SK-MEL-5 (cell line): ENCODE measurements at regions not wholly inside any gene's neighbourhood (a gene's known extent, or its start where the extent isn't known, plus 50 kb on each side); places are given as distances from the start of the nearest gene placed in this dataset.

Experiments
- DNase-seq: peaks from one replicate; pipeline ENCODE4 v3.0.0-alpha.2; 2016; ENCODE audit warnings: low read depth, low spot score
- in situ Hi-C: cut with HindIII; loops from 2 replicates; pipeline ENCODE4 v1.10.0; 2016; ENCODE audit warnings: low sequenced_read_pairs, high pct_unique_total_duplicates, low pct_unique_long_range_greater_than_20kb

DNA sequence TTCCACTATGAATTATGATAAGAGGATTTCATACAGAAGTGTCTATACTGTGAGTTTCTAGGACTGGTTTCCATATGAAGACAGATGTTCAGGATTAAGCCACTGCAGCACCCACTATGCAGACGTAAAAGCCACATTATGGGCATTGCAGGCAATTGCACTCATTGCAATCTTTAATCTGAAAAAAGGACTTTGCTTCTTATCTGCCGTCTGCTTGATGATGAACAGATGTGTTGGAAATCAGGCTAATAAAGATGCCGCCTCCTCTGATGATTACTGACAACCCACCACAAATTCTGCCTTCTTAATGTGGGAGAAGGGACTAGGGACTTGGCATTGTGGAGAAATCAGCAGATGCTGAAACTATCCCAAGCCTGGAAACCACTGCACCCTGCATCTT is 276.9 kb downstream of the IRF8 start:
- no peak for DNase-seq
- in situ Hi-C loops, result no loop called here

DNA sequence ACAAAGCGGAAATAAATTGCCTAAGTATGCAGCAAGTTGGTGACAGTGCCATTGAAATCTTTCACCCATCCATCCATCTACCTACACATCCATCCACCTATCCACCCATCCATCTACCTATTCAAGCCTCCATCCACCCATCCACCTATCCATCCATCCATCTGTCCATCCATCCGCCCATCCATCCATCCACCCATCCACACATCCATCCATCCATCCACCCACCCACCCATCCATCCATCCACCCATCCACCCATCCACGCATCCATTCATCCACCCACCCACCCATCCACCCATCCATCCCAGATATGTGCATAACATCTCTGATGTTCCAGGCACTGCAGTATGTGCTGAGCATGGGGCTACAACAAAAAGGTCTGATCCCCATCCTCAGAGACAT is 277.5 kb downstream of the IRF8 start:
- in situ Hi-C loops, result no loop called here
- no peak for DNase-seq

DNA sequence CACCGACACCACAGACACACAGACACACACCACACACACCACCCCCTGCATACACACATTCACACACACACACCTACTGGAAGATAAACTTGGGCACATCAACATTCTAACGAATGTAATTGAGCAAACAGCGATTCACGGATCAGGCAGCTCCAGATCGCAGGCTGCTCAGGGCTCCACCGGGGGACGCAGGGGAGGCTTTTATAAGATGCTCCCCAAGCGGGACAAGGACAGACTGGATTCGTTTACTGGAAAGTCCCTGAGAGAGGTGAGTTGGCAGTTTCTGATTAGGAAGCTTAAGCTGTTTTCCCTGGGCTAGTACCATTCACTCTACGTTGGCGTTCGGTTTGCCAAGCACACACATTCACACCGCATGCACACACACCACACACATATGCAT is 281.3 kb downstream of the IRF8 start:
- in situ Hi-C loops, result no loop called here
- DNase-seq, result no peak

DNA sequence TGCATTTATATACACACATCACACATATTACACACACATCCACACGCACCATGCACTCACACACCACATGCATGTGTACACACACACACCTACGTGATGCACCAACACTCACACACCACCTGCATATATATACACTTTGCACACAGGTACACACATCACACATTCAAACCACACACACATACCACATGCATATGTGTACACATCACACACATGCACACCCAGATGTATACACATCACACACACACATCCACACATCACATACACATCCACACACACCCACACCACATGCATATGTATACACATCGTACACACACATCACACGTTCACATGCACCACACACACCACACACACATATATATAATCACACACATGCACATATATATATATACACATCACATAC is 281.8 kb downstream of the IRF8 start:
- DNase-seq, result no peak
- in situ Hi-C loops, result no loop called here

DNA sequence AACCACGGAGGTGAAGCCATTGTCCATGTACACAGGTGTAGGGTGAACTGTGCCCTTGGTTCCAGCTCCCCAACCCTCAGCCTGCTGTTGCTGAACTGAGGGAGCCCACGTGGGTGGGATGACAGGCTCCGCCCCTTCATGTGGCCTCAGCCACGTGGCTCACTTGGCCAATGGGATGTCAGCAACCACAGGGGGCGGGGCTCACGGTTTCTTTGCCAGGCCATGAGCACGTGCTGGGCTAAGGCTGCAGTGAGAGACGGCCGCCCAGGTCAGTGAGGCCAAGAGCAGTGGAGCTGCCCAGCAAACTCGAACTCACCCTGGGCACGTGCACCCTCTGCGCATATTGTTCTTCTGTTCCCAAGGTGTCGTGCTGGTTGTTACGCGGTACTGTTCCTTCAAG is 282.6 kb downstream of the IRF8 start:
- in situ Hi-C loops, result no loop called here
- no peak for DNase-seq

DNA sequence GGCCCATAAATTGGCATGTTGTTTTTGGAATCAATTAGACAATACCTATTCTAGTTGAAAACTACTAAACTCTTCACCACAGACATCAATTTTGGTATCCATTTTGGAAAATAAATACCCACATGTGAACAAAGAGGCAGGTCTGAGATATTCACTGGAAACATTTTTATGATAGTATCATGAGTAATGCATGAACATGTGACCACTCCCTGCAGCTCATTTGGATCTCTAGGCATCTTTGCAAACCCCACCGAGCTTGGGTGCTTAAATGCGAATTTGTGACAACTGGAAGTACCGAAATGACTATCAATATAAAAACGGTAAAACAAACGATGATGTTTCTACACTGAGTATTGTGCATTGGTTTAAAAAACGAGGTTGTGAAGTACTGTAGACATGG is 285.2 kb downstream of the IRF8 start:
- DNase-seq, result no peak
- in situ Hi-C loops, result no loop called here

DNA sequence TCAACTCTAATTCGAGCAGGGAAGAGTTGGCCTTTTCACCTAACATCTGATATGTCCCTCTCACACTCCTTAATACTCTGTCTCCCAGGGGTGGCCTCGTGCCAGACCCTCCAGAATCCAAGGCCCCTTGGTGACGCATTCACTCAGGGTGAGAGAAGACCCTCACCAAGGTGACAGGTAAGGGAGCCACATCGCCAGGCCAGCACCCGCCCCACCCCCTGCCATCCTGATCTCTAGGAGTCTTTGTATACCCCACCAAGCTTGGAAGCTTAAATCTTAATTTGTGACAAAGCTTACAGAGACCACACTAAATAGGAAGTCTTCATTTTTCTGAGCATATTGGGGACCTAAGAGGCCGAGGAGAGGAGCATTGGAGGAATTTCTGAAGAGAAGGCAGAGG is 286.1 kb downstream of the IRF8 start:
- DNase-seq, result no peak
- in situ Hi-C loops, result no loop called here

DNA sequence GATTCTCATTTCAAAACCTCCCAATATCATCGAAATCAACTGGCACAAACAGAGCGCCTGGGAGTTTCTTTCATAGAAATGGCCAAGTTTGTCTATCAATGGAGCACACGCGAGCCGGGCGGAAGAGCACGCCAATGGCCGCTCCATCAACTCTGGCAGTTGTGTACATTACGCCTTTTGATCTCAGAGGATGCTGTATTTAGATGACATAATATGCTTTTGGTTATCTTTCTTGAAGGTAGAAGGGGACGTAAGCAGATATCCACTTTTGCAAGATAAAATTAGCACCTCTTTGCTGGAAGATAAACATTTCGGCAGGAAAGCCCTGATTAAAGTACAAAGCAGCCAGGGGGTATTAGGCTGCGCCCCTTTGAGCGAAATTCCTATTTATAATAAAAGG is 287.4 kb downstream of the IRF8 start:
- DNase-seq, result no peak
- in situ Hi-C loops, result no loop called here

DNA sequence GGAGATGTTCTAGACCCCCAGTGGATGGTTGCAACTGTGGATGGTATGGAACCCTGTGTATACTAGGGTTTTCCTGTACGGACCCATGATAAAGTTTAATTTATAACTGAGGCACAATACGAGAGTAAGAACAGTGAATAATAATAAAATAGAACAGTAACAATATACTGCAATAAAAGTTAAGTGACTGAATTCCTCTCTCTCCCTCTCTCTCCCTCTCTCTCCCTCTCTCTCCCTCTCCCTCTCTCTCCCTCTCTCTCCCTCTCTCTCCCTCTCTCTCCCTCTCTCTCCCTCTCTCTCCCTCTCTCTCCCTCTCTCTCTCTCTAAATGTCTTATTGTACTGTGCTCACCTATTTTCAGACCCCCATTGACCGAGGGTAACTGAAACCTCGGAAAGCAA is 291.0 kb downstream of the IRF8 start:
- no peak for DNase-seq
- in situ Hi-C loops, result no loop called here

DNA sequence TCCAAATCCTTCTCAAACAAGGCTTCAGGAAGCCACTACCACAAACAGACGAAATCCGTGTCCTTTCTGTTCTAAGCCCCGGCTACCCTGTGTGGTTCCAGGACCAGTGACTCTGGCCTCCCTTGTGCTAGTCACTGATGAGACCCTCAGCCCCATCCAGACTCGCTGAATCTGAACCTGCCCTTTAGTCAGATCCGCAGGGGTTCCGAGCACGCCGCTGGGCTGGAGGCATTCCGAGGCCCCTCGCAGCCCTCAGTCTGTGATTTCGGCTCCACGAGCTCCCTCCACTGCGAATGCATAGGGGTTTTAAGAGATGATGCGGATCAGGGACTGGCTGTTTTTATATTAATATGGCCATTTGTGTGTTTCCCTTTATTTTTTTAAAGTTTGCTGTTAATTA is 292.7 kb downstream of the IRF8 start:
- no peak for DNase-seq
- in situ Hi-C loops, result no loop called here

DNA sequence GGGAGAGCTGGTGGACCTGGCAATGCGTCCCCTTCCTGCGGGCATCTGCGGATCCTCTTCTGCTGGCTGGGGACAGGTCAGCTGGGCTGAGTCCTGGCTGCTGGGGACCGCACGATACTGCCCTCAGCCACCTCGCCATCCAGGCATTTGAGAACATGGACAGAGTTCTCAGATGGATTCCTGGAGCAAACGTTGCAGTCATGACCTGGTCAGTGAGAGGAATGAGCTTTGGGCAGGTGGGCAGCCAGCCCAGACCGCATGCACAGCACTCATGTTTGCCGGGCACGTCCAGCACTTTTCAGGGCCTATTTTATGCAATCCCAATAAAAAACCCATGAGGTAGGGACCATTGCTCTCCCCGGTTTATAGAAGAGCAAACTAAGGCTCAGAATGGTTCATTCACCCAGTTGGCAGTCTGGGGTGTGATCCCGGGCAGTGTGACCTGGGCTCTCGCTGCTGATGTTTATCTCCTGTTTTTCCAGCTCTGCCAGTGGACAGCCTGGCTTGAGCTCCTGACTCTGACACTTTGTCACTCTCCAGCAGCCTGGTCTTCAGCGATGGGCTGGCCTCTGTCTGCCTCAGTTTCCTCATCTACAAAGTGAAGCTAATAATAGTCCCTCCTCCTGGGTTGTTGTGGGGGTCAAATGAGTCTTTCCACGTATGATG is 294.7 kb downstream of the IRF8 start:
- in situ Hi-C loops, result no loop called here

DNA sequence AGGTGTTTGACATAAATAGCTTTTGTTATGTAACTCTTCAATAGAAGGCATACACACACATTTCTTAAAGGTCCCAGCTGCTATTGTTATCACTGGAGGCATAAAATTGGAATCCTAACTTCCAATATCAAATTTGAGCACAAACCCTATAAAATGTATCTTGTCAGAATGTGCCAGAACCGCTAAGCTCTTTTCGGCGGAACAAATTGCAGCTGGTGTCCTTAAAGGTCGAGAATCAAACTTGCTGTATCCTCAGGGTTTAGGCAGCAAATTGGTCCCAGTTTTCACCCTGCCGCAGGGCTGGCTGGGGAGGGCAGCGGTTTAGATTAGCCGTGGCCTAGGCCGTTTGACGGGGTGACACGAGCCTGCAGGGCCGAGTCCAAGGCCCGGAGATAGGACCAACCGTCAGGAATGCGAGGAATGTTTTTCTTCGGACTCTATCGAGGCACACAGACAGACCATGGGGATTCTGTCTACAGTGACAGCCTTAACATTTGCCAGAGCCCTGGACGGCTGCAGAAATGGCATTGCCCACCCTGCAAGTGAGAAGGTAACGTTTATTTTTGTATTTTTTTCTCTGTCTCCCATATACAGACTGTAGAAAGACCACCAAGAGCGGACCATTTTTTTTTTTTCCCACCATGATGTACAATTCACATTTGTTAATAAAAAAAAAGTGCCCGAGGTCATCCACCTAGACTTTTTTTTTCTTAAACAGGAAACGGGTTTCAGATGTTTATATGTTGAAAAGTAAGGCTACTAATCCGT is 297.1 kb downstream of the IRF8 start:
- in situ Hi-C loops, result no loop called here

More for the DNA sequence above, 294.7 kb downstream of the IRF8 start:
- DNase-seq, result no peak

DNA sequence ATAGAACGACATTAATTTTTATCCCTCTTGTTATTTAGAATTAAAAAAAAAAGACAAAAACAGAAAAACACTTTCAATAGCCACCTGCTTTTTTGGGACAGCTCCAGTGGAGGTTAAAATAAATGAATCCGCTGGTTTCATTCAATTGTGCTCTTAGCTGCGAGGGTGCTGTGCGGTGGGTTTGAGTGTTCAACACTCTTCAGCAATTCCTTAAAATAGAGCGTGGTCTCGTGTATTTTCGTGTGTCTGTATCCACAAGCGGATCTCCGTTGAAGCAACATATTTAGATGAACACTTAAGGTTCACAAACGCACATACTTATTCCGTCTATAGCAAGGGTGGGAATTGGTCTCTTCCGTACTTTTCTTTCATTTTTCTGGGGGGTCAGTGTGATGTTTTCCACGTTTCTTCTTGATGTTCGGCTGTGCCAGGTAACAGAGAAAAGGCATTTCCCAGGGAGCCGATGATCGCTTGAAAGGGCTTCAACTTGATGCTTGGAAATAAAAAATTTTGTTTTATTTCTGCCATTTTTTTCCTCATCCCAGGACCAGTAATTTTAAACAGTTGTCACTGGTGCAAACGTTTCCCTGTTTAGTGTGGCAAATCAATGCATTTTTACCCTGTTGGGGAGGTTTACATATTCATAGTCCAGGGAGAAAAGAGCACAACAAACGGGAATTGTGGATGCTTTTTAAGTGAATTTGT is 297.9 kb downstream of the IRF8 start:
- in situ Hi-C loops, result no loop called here
- DNase-seq, result no peak

More for the DNA sequence above, 297.1 kb downstream of the IRF8 start:
- no peak for DNase-seq

DNA sequence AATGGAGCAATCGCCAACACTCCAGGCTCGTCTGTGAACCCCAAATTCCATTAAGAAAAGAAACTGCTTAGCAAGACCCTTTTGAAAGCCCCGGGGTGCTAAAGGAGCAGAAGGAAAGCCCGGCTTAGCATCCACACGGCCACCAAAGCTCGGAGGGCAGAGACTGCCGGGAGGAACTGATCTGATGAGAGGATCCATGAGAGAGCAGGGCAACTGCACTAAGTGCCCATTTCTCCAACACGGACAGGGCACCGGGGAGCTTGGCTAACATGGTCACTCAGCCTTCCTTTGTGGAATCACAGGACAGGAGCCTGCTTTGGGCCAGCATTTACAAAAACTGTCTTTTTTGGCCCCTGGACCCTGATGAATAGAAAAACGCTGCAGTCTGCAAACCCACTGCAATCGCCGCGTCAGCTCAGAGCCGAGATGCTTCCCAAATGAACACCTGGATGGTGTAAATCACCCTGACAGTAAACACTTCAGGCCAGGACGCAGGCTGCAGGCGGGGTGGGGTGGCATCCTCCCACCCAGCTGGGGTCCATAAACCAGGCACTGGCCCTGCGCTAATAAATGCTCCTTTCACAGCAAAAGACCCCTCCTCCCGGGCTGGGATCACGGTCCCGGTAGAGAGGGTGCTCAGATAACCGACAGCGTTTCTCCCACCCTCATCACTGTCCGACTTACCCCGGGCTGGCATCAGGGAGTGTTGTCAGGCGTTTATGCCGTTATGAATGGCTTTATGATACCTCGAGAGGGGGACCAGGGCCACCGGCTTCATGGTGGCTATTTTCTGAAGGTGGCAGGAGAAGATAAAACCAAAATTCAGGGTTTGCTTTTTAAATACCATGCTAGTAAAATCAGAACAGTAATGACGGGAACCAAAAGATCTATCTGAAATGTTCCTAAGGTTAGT is 299.5 kb downstream of the IRF8 start:
- no peak for DNase-seq
- in situ Hi-C loops, result no loop called here

DNA sequence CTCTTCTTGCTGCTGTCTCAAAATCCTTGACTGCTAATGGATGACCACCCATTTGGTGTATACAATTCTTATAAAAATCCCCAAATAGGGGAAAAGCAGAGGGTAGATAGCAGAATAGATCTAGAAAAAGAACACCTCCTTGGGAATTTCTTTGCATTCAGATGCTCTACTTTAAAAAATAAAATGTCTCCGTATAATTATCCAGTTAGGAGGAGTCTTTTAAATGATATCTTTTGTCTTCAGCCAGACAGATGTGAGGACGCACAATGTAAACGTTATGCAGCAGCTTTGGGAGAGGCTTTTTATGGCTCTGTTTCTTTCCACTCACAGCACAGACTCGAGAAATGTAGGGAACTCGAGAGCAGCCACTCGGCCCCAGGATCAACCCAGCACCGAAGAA is 300.2 kb downstream of the IRF8 start:
- in situ Hi-C loops, result no loop called here
- no peak for DNase-seq

DNA sequence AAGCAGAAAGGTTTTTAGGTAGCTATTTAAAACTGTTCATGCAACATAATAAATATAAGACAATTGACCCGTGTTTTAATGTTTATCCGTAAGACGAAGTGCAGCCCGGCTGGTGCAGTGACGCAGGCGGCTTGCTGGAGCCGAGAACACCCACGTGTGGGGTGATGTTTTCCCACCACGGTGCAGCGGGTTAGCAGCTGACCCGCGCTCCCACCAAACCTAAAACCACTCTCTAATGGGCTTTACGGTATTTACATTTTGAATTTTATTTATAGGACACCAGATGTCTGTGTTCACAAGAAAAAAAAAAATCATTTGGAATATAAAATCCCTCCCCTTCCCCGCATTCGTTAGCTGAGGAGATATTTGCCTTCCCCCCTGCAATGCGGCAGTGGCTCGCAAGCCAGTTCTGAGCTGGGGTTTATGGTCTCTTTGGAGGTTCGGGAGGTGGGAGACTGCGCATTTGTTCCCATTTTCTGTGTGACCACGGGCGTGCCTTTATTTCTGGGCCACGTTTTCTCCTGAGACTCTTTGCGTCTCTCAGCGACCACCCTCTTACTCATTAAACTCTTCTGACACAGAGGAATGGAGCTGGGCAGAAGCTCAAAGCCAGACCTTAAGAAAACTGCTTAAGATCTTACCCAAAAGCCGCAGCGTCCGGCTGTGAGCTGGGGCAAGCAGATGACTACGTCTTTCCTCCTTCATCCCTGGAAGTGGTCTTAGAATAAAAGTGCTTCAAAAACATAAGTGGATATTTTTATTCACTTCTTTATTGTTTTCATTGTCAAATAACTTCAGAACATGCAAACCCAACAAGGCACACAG is 301.1 kb downstream of the IRF8 start:
- DNase-seq, result no peak
- in situ Hi-C loops, result no loop called here

DNA sequence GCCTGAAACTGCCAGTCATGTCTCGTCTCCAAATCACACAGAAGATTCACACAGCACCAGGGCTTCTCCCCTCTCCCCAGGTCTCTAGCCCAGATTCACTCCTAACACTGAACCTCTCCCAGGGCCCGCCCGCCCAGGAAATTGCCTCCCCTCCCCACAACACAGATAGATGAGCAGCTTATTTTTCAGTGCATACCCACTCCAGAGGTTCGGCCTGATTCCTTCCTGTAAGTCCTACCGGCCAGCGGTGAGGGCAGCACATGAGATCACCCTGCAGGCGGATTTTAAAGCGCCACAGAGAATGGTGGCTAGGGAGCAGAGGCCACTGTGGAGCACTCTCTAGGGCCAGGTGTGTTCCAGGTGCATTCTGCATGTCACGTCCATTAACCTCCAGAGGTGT is 301.8 kb downstream of the IRF8 start:
- DNase-seq, result no peak
- in situ Hi-C loops, result no loop called here
